Ureter (tissue), 1 donor: ENCODE measurements at regions not wholly inside any gene's neighbourhood (a gene's known extent, or its start where the extent isn't known, plus 50 kb on each side); places are given as distances from the start of the nearest gene placed in this dataset.

Experiments
- DNase-seq: peaks from one replicate; pipeline ENCODE4 v3.0.0-alpha.2; 2020; ENCODE audit warnings: low spot score
- donor health status: DM: yes; HTN: yes; CAD: no.

DNA sequence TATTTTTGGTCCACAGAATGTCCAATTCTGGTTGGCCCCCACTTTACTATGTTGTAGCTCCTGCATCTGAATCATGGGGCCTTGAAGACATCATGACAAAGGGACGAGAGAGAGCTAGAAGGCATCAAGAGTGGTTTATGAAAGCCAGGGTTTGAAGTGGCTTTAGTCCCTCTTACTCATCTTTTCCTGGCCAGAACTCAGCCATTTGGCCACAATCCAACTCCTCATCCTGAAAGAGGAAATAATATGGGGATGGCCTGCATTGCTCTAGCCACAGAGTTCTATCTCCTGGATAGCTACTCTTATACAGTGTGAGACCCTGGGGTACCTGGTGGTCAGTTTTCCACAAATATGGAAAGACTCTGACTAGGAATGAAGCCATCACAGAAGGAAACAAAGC is 418.9 kb downstream of the XPNPEP1 start:
- DNase-seq = no peak

DNA sequence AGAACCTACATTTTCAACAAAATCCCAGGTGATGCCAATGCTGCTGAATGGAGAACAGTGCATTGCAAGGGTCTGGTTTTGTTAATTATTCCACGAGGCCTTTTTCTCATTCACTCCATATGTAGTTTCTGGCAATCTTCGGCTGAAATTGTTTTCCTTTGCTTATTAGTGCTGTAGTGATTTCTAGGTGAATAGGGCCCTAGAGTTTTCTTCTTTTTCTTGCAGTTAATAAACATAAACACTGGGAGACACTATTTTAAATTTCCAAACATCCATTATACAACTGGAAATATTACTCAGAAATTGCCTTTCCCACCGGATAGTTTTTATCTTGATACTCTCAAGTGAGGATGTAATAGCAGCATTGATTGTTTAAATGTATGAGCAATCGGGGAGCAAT is 435.6 kb downstream of the XPNPEP1 start:
- DNase-seq = no peak

DNA sequence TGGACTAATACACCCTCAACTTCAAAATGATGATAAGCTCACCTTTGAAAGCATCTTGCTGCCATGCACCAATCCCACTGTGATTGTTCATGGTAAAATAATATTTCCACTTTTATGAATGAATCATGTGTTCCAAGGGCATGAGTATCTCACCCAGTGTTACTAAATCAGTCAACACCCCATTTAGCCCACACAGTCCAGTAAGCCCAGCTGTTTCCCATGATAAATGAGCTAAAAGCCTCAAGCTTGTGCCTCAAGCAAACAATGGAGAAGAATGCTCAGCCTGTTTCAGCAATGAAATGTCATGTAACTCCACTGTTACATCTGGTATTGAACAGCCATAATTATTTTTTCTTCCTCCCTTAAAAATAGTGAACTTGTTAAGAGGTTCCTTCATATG is 442.5 kb downstream of the XPNPEP1 start:
- no peak for DNase-seq

DNA sequence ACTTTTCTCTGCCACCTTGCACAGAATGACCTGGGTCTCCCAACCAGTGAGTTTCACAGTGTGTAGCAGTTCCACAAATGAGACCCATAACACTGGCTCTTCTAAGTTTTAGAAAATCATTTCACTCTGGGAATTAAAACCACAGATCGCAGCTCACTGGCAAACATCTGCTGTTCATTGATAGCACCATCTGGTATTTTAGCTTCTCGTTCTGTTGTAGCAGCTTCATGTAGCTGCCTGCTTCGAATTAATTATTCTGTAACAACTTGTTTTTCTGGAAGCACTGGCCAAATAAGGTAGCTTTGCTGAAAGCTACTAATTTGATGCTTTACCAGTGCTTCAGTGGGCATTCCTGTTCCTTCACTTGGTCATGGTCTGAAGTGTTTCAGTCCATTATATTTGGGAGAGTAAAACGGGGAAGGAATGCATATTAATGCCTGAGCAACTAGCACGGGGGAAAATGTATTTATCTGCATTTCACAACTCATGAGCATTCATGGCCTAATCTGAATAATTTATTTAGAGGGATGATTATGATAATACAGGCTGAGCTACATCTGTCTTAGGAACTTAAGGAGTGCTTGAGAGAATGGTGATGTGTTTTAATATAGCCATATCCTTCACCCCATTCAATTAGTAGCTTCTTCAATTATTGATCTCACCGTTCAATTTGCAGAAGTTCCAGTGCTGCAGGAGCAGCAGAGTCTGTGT is 447.4 kb downstream of the XPNPEP1 start:
- no peak for DNase-seq

DNA sequence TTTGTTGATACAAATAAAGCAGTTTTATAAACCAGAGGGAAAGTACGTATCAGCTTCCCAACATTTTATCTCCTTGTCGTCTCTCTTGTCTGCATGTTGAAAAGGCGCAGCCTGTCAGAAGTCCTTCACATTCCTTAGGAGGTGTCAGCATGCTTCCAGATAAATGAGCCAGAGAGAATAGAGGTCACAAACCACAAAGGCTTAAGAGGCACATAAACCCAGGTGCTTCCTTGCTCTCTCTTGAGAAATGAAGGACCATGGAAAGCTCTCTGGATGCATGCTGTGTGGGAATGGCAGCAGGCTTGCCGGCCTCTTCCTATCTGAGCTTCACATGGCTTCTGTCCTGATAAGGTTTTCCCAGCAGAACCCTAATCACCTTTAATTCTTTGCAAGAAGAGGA is 448.5 kb downstream of the XPNPEP1 start:
- no peak for DNase-seq

DNA sequence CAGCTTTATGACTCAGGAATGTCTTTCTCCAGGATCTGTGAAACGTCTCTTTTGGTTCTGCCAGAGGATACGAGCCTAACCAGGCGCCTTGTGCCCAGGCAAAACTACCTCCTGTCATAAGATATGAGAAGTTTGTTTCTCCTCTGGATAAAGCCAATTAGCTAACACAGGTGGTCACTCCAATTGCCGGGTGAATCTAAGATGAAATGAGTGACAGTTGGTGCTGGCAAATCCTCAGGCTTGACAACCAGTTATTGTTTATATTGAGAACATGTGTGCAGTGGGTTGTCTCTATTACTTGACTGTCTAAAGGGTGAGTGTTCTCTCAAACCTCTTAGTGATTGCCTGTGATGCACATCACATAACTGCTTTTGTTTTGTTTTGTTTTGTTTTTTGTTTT is 449.1 kb downstream of the XPNPEP1 start:
- DNase-seq = no peak

DNA sequence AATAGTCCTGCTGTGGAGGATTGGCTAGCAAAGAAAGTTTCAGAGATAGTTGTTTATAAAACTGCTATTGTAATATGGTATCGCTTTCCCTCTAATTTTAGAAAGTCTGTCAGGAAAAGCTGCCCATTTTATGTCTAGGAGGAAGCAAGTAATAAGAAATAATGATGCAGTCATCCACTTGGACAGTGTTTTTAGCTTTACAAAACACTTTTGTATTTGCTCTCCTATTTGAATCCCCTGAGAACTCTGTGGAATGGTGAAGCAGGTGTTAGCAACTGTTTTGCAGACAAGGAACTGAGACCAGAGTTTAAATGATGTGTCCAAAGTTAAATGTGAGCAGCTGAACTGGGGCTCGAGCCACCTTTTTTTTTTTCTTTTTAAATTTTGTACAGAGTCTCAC is 455.8 kb downstream of the XPNPEP1 start:
- no peak for DNase-seq

DNA sequence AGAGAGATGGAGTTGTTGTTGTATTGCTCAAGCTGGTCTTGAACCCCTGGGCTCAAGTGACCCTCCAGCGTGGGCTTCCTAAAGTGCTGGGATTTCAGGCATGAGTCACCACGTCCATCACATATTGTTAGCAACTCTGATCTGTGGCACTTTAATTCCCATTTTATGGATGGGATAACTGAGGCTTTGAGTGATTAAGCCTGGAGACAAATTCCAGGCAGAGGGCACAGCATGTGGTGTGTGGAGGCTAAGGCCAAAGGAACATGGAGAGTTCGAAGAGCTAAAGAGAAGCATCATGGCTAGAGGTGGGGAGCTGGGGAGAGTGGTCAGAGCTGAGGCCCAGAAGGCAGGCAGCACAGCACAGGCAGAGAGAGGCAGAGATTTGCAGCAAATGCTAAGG is 458.4 kb downstream of the XPNPEP1 start:
- DNase-seq = no peak

DNA sequence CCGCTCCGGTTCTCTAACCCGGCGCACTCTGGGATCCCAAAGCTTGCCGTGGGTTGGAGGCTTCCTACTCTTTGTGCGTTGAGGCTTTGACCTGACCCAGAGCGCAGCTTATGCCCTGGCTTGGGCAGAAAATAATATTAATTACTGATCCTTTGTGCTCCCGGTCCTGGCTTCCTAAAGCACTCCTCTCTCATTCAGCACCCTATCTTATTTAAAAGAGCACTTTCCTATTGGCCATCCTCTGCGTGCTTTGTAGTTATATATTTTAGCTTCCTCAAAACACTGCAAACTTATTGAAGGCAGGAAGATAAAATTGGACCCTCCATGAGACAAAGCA is 466.0 kb downstream of the XPNPEP1 start:
- DNase-seq = no peak

DNA sequence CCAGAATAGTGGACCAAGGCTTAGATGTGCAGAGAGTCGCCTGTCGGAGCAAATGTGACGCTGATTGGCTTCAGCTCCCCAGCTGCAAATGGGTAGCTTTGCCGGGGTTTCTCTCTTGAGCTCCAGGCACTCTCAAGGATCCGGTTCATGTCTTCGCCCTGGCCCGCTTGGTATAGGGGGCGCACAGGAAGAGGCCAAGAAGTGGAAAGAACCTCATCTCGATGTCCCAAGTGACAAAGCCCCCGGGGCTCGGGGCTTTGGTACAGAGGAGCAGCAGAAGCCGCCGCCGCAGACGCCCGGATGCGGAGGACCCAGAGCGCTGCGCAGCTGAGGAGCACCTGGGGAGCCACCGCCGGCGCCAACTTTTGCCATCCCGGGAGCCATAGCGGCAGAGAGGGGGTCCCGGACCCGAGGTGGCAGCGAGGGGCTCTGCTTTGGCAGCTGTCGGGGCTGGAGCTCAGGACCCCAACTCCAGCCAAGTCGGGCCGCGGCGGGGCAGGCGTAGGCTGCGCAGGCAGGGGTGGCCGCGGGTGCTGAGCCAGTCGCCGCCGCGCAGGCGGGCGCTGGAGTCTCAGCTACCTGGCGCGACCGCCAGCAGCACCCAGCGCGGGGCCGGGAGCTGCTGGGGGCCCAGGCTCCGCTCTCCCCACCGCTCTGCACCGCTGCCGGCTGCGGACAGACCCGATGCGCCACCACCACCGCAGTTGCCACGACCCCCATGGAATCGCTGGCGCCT is 466.6 kb downstream of the XPNPEP1 start:
- no peak for DNase-seq

DNA sequence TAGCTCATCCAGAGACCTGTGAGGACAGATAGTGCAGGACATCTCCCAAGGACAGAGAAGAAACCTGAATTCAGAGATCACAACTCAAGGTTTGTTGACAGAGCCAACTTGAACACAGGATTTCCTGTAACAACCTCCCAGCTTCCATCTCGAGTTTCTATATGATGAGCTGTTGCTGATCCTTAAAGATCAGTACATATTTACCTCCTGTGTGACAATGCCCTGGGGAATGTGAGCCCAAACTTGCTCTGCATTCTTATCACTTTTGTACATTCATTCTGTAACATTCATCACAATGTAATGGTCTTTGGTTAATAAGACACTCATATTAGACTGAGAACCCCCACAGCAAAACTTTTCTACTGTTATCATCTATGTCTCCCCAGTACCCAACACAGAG is 468.6 kb downstream of the XPNPEP1 start:
- DNase-seq = no peak

DNA sequence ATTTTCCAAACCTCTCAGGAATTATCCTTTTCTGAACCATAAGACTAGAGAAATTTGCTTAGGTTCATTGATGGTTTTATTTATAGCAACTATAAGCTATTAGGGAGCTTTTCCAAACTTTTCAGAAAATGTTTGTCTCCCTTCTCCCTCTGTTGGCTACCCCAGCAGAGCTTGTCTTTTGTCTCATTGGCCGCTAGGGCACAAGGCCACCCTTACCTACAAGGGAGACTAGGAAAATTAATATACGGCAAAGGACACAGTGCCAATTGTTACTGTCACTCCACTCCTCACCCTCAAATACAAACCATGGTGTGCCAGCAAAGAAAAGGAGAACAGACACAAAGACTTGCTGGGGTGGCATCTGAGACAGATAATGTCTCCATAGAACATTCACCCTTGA is 471.4 kb downstream of the XPNPEP1 start:
- DNase-seq = no peak

DNA sequence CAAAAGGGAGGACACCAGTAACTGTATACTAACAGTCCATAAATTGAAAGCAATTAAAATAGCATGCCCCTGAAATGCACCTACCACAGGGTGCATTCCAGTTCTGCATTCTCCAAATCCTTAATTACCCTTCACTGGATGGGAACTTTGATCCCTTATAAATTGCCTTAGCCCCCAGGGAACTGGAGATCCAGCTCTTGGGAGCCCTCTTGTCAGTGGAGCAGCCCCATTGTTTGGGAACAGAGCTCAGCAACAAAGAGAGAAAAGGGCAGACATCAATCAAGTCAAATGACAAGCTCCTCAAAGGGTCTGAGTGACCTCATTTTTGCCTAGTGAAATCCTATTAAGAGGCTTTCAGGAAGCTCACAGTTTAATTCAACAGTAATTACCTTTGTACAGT is 472.6 kb downstream of the XPNPEP1 start:
- DNase-seq = no peak

DNA sequence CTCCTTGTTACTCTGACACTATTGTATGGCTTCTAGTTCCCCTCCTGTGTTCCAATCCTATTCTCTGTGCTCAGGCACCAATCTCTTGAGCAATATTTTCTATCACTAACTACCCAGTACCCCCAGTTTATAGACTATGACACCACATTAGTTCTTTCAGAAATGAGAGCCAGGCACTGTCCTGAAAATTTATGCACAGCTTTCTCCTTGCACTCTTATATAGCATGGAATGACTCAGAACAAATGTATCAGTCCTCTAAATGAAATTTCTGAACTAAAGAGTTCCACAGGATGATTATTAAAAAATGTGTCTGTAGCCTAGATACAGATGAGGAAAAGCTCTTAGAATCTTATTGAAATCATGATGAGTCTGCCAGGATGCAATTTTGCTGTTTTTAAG is 489.9 kb downstream of the XPNPEP1 start:
- DNase-seq = no peak

DNA sequence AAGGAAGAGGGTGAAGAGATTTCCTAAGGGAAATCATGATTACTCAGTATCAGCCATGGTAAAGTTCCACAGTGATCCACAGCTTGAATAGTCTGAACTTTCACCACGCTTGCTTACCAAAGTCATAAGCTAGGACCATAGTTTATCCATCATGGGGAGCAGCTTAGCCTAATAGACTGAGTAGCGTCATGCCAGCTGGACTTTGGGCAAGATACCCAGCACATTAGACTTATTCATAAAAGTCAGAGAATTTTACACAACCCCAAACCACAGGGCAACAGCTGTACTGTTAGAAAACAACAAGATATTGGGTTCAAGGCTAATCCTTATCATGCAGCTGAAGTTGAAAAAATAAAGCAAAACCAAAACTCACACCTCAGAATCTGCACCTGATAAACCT is 491.0 kb downstream of the XPNPEP1 start:
- no peak for DNase-seq

DNA sequence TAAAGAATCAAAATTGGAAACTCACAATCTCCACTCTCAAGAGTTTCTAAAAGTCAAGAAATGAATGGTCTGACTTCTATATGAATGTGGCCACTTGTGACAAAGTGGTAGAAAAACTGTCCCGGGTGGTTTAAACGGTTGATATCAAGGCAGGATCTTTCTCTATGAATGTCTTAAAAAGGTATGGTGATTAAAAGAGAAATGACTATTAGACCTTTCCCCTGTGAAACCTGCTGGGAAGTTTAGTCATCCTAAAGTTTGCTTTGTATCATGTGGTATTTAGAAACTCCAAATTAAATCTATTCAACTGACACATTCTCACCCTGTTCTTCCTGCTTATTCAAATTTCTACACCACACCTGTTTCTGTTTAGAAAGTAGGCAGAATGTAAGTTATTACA is 492.5 kb downstream of the XPNPEP1 start:
- DNase-seq = no peak

DNA sequence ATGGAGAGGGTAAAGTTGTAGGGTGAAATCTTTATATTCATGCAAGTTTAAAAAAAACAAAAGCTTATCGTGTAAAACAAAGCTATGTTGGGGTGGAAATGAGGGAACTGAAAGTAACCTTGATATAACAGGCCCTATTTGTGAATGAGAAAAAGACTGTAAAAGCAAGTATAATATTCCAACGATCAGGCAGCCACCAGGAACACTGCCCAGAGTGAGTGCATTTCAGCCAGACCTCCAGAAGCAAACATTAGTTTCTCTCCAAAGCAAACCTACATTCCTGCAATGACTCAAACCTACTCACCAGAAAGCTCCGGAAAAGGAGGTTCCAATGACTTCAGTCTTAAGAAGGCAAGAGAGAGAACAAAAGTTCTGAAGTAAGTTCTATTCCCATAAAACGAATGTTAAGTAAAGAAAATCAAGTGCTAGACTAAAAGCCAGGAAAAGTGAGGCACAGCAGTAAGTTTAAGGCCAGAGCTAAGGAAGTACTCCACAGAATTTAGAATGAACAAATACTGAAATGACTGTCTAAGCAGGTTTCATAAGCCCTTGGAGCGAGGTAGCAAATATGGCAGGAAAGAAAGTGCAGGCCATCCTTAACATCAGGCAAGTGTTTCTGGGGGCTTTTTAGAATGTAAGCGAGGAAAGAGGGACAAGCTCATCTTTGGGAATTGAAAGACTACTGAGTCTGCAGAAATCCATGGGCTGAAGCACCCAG is 493.1 kb downstream of the XPNPEP1 start:
- no peak for DNase-seq

DNA sequence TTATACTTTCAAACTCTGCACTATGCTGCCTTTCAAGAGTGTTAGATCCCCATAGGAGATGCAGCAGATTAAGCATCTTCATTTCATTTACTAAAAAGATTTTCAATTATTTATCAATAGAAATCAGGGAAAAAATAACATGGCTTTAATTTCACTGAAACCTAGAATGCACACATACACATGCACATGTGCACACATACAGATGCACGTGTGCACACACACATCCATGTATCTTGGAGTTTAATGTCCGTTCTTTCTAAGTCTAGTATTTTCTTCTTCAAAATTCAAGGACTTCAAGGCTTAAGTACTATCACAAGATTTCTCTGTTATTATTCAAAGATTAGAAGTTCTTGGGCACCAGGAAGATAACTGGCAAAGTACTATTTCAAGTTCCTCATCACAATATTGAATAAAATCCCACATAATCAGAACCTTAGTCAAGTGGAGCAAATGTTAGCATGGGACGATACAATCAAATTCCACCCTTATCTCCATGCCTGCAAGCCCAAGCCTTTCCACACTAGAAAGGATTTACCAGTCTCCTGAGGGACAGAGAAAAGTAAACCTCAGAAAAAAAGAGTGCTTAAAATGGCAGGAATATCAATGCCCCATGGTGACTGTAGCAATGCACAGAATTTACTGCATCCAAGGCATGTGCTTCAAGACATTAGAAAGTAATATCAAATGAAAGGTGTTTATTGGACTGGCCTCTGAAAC is 494.4 kb downstream of the XPNPEP1 start:
- no peak for DNase-seq

DNA sequence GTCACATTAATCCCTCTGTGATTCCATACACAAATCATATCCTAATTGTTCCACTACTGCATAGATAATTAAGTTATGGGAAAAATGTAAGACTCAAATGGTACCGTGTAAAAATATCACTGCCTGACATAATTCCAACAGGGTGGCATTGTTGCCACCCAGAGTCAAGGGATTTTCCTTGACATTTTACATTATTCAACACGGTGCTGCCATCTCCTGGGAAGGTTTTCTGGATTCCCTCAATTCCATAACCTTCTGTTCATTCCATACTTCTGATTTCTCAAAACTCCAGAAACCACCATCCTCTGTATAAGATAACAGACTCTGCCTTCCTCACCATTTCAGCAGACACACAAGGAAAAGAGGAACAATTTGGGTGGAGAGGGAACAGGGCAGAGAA is 495.9 kb downstream of the XPNPEP1 start:
- no peak for DNase-seq

DNA sequence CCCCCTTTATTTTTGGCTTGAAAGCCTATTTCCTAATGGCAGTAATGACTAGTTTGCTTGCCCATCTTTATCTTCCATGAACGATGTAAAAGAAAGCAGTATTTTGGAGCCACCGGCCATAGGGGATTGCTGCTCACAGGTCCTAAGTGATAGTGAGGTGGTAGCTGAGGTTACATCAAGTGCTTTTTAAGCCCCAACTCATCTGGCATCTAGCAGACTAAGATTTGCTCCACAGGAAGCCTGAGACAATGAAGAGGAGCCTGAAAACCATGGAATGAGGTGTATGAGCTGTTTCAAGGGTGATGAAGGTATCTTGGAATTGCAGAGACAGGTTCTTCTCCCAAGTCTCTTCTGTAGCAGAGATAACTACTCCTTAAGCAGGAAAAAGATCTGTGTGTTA is 496.3 kb downstream of the XPNPEP1 start:
- DNase-seq = no peak

DNA sequence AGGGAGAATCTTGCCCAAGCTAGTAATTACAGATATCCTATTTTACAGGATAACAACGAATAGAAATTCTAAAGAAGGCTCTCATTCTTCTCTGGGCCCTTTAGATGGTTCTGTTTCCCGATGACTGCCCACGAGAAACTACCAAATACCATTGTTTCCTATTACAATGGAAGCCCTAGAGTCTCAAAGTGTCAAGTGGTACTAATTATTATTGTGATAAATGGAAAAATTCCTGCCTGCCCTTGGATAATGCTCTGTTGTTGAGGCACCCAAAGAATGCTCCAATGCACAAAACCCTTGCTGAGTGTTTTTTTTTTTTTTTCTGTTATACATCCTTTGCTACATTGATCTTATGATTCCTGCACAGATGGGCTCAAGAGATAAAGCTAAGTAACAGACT is 504.5 kb downstream of the XPNPEP1 start:
- no peak for DNase-seq

DNA sequence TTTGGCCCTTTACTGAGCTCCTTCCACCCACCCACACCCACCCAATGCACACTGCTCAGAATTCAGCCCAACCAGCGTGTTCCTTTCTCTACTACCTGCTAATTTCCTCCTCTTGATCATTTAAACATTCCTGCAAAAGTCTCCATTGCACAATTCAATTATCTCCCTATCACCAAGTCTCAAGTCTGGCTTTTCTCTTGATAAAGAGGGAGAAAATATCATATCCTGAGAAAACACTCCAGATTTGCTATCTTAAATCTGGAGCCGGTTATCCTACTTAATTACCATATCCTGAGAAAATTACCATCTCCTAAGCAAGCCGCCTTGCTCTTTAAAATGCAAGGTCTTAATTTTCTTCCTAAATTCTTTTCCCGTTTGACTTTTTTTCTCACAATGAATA is 505.5 kb downstream of the XPNPEP1 start:
- DNase-seq = no peak

DNA sequence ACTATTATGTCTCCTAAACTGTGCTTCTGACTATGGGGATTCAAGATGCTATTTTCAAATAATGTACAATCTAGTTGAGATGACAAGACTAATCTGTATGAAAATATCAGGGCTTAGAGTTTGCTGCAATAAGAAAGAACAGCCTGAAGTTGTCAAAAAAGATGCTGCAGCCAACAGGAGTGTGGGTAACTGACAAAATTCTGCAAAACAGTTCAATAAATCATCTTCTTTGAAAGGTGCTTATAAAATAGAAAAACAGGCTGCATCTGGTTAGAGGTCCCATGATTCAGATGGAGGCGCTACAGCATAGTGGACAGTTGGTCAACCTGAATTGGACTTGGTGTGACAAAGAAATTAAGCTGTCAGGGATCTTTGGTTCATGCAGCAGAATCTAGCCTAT is 511.0 kb downstream of the XPNPEP1 start:
- DNase-seq = no peak
